Epithelial cell of esophagus (primary cell): ENCODE measurements at regions not wholly inside any gene's neighbourhood (a gene's known extent, or its start where the extent isn't known, plus 50 kb on each side); places are given as distances from the start of the nearest gene placed in this dataset.

Experiments
- DNase-seq: peaks from one replicate; pipeline ENCODE4 v3.0.0; 2010; ENCODE audit warnings: low read depth
- H3K4me3 ChIP-seq: 2 replicates; pipeline ENCODE4 v1.5.1; 2011; ENCODE audit warnings: mild to moderate bottlenecking, low read length, control low read depth
- TF ChIP-seq, protein P1 (sequence below): IDR thresholded peaks from 2 replicates; pipeline ENCODE4 v1.5.1; 2011; ENCODE audit warnings: low read depth, mild to moderate bottlenecking, low read length, control low read depth, inconsistent platforms; ENCODE audit not compliant: insufficient read depth; ENCODE audit errors: missing control alignments

DNA sequence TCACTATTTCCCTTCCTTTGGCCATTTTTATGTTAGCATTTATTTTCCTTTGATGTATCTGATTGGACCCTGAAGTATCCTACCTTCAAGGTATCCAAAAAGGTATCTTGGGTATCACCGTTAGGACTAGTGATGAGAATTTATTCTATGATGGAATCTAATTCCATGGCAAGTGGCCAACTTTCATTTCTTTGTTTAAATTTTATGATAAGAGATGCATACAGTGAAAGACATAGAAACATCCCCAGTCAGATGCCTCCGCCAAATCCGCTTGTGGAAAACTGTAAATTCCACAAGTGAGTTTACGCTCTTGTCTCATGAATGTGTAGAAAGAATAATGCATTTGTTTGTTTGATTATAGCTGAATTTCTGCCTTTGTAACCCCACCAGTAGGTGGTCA is 153.7 kb upstream of the NR2F2 start:
- H3K4me3 ChIP-seq: no peak overlapping the region
- no peak for DNase-seq
- TF ChIP-seq, protein P1, sequence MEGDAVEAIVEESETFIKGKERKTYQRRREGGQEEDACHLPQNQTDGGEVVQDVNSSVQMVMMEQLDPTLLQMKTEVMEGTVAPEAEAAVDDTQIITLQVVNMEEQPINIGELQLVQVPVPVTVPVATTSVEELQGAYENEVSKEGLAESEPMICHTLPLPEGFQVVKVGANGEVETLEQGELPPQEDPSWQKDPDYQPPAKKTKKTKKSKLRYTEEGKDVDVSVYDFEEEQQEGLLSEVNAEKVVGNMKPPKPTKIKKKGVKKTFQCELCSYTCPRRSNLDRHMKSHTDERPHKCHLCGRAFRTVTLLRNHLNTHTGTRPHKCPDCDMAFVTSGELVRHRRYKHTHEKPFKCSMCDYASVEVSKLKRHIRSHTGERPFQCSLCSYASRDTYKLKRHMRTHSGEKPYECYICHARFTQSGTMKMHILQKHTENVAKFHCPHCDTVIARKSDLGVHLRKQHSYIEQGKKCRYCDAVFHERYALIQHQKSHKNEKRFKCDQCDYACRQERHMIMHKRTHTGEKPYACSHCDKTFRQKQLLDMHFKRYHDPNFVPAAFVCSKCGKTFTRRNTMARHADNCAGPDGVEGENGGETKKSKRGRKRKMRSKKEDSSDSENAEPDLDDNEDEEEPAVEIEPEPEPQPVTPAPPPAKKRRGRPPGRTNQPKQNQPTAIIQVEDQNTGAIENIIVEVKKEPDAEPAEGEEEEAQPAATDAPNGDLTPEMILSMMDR: no peak

- no peak overlapping the region for H3K4me3 ChIP-seq
- DNase-seq: no peak
- TF ChIP-seq, protein P1: no peak
These were observed 153.2 kb upstream of the NR2F2 start for GRCh38 chr15:96177279-96177678.

- H3K4me3 ChIP-seq: no peak overlapping the region
- TF ChIP-seq, protein P1: no peak
- DNase-seq: no peak
These were observed 150.3 kb upstream of the NR2F2 start for GRCh38 chr15:96180087-96180748.

DNA sequence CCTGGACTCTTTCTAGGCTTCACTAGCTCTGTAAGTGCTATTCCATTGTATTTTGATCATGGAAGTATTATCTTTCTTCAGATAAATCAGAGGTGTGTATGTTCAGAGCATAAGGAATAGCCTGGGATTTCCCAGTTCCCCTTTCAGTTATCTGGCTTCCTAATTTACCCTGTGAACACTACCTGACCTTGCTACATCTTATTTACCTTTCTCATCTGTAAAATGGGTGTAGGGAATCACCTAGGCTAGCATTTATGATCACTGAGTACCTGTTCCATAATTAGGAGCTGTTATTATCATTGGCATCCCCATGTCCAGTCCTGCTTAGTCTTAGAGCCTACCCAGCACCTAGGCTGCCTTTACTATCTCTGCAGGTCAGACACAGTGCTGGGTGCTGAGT is 149.3 kb upstream of the NR2F2 start:
- TF ChIP-seq, protein P1: no peak
- no peak for DNase-seq
- H3K4me3 ChIP-seq: no peak overlapping the region

DNA sequence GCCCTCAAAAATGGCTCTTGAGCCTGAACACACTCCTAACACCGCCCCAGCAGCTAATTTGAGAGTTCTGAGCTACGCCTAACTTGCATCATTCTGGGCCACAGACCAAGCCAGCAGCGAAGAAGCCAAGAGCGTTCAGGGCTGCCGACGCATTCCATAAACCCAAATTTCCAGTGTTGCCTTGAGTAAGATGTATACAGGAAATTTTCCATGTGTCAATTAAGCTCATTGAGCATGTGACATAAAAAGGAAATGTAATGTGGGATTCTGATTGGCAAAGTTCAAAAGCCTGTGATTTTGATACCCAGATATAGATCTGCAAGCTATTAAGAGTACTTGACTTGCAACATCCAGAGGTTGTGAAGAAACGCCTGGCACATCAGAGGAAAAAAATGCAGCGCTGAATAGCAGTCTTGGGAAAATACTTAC is 148.6 kb upstream of the NR2F2 start:
- TF ChIP-seq, protein P1: no peak
- DNase-seq: peak; percentile 61
- no peak overlapping the region for H3K4me3 ChIP-seq

- no peak for DNase-seq
- no peak overlapping the region for H3K4me3 ChIP-seq
- TF ChIP-seq, protein P1: no peak
These were observed 147.6 kb upstream of the NR2F2 start for GRCh38 chr15:96182736-96183513.
